Effector memory CD8-positive, alpha-beta T cell (primary cell): ENCODE measurements at regions not wholly inside any gene's neighbourhood (a gene's known extent, or its start where the extent isn't known, plus 50 kb on each side); places are given as distances from the start of the nearest gene placed in this dataset.

Experiments
- ATAC-seq: fragments of 150-1000 bp; cut with Tn5 transposase; replicated peaks from 2 replicates; pipeline ENCODE4 v1.10.0; 2021; ENCODE audit warnings: mild to moderate bottlenecking, moderate library complexity
- DNase-seq, 3 experiments: peaks; one replicate each; pipeline ENCODE4 v3.0.0; 2021
- H3K27ac Mint-ChIP-seq, 2 donors: one replicate each; pipeline ENCODE4 v1.8.0; 2022; ENCODE audit warnings: mild to moderate bottlenecking in 2 of 2, mixed read lengths in 2 of 2, moderate library complexity in 2 of 2
- H3K27me3 Mint-ChIP-seq, 2 donors: one replicate each; pipeline ENCODE4 v1.8.0; 2022; ENCODE audit warnings: mixed read lengths in 2 of 2
- H3K36me3 Mint-ChIP-seq: one replicate; pipeline ENCODE4 v1.8.0; 2022; ENCODE audit warnings: mild to moderate bottlenecking, moderate library complexity, mixed read lengths; ENCODE audit not compliant: insufficient read depth
- H3K4me1 Mint-ChIP-seq, 2 donors: one replicate each; pipeline ENCODE4 v1.8.0; 2022; ENCODE audit warnings: low read depth in 2 of 2, mixed read lengths in 2 of 2
- H3K4me3 Mint-ChIP-seq, 2 donors: one replicate each; pipeline ENCODE4 v1.8.0; 2022; ENCODE audit warnings: mild to moderate bottlenecking in 2 of 2, mixed read lengths in 2 of 2, moderate library complexity in 2 of 2
- H3K9me3 Mint-ChIP-seq, 2 donors: one replicate each; pipeline ENCODE4 v1.8.0; 2022; ENCODE audit warnings: mixed read lengths in 2 of 2

GRCh38 chr10:78182841-78183240 is 149.2 kb downstream of the RPS24 start:
- Mint-ChIP-seq H3K4me3 (no peak overlapping the region), H3K36me3 (peaks cover 7% of the 10 kb centered on the region), H3K27me3 (peaks cover 7 to 38% of the 10 kb centered on the region in 2 donors), H3K9me3 (no peaks in the 10 kb centered on the region), H3K4me1 (peaks cover 0 to 3% of the 10 kb centered on the region in 2 donors), H3K27ac (no peak overlapping the region)
- ATAC-seq, result no peak
- DNase-seq, result no peak

- peaks cover 0 to 1% of the 10 kb centered on the region in 2 donors for H3K4me1 Mint-ChIP-seq
- H3K9me3 Mint-ChIP-seq, result no peaks in the 10 kb centered on the region
- peaks cover 7% of the 10 kb centered on the region for H3K36me3 Mint-ChIP-seq
- no peak overlapping the region for H3K27ac Mint-ChIP-seq
- peaks cover 2 to 21% of the 10 kb centered on the region in 2 donors for H3K27me3 Mint-ChIP-seq
- no peak for ATAC-seq
- DNase-seq, result no peak
- H3K4me3 Mint-ChIP-seq, result no peak overlapping the region
These were observed 151.4 kb downstream of the RPS24 start for GRCh38 chr10:78184851-78185692.

- ATAC-seq (no peak), DNase-seq (no peak)
- Mint-ChIP-seq H3K4me3 (no peak overlapping the region), H3K36me3 (peaks cover 7% of the 10 kb centered on the region), H3K27me3 (peaks cover 0 to 15% of the 10 kb centered on the region in 2 donors), H3K9me3 (no peaks in the 10 kb centered on the region), H3K27ac (no peak overlapping the region), H3K4me1 (peaks cover 0 to 1% of the 10 kb centered on the region in 2 donors)
These were observed 152.0 kb downstream of the RPS24 start for GRCh38 chr10:78185693-78186055.

GRCh38 chr10:78186572-78186971 is 152.9 kb downstream of the RPS24 start:
- Mint-ChIP-seq H3K4me1 (peaks cover 0 to 1% of the 10 kb centered on the region in 2 donors), H3K27ac (no peak overlapping the region)
- ATAC-seq, result no peak

GRCh38 chr10:78187371-78187770 is 153.7 kb downstream of the RPS24 start:
- H3K36me3 Mint-ChIP-seq, result peaks cover 7% of the 10 kb centered on the region

More at GRCh38 chr10:78186572-78186971, 152.9 kb downstream of the RPS24 start:
- Mint-ChIP-seq H3K4me3 (no peak overlapping the region), H3K9me3 (no peaks in the 10 kb centered on the region), H3K36me3 (peaks cover 7% of the 10 kb centered on the region), H3K27me3 (peaks cover 0 to 9% of the 10 kb centered on the region in 2 donors)
- DNase-seq, result no peak

GRCh38 chr10:78188446-78188845 is 154.8 kb downstream of the RPS24 start:
- peaks cover 3 to 5% of the 10 kb centered on the region in 2 donors for H3K9me3 Mint-ChIP-seq
- H3K27me3 Mint-ChIP-seq, result peaks cover 10 to 13% of the 10 kb centered on the region in 2 donors
- ATAC-seq, result no peak
- H3K36me3 Mint-ChIP-seq, result peaks cover 7% of the 10 kb centered on the region
- no peak overlapping the region for H3K27ac Mint-ChIP-seq
- no peak overlapping the region for H3K4me3 Mint-ChIP-seq
- peaks cover 0 to 1% of the 10 kb centered on the region in 2 donors for H3K4me1 Mint-ChIP-seq
- DNase-seq, result no peak

More at GRCh38 chr10:78187371-78187770, 153.7 kb downstream of the RPS24 start:
- Mint-ChIP-seq H3K27ac (no peak overlapping the region), H3K9me3 (no peaks in the 10 kb centered on the region), H3K4me3 (no peak overlapping the region), H3K27me3 (peaks cover 7 to 11% of the 10 kb centered on the region in 2 donors), H3K4me1 (peaks cover 0 to 1% of the 10 kb centered on the region in 2 donors)
- DNase-seq, result no peak
- ATAC-seq, result no peak

- Mint-ChIP-seq H3K9me3 (peaks cover 3 to 6% of the 10 kb centered on the region in 2 donors), H3K4me1 (no peaks in the 10 kb centered on the region), H3K27ac (no peak overlapping the region), H3K4me3 (no peak overlapping the region), H3K36me3 (peaks cover under 1% of the 10 kb centered on the region), H3K27me3 (peaks cover 10 to 21% of the 10 kb centered on the region in 2 donors)
- DNase-seq (no peak), ATAC-seq (no peak)
These were observed 156.6 kb downstream of the RPS24 start for GRCh38 chr10:78190051-78190825.

GRCh38 chr10:78191301-78191700 is 157.6 kb downstream of the RPS24 start:
- Mint-ChIP-seq H3K27ac (no peak overlapping the region), H3K27me3 (peaks cover 10 to 21% of the 10 kb centered on the region in 2 donors), H3K4me1 (no peaks in the 10 kb centered on the region), H3K9me3 (peaks cover 3 to 6% of the 10 kb centered on the region in 2 donors), H3K4me3 (no peak overlapping the region), H3K36me3 (no peaks in the 10 kb centered on the region)
- ATAC-seq (no peak), DNase-seq (no peak)

GRCh38 chr10:78193189-78193588 is 159.5 kb downstream of the RPS24 start:
- no peak for ATAC-seq
- no peak for DNase-seq
- Mint-ChIP-seq H3K9me3 (peaks cover 3 to 6% of the 10 kb centered on the region in 2 donors), H3K36me3 (no peaks in the 10 kb centered on the region), H3K27ac (no peak overlapping the region), H3K27me3 (peaks cover 10 to 21% of the 10 kb centered on the region in 2 donors), H3K4me1 (no peaks in the 10 kb centered on the region), H3K4me3 (no peak overlapping the region)

- H3K36me3 Mint-ChIP-seq, result no peaks in the 10 kb centered on the region
- peaks cover 3 to 6% of the 10 kb centered on the region in 2 donors for H3K9me3 Mint-ChIP-seq
- H3K4me3 Mint-ChIP-seq, result no peak overlapping the region
- no peak for ATAC-seq
- DNase-seq, result no peak
- H3K27me3 Mint-ChIP-seq, result peaks cover 10 to 21% of the 10 kb centered on the region in 2 donors
- no peaks in the 10 kb centered on the region for H3K4me1 Mint-ChIP-seq
- H3K27ac Mint-ChIP-seq, result no peak overlapping the region
These were observed 160.4 kb downstream of the RPS24 start for GRCh38 chr10:78194050-78194449.

- ATAC-seq (no peak), DNase-seq (no peak)
- H3K27me3 Mint-ChIP-seq, result peaks cover 10 to 21% of the 10 kb centered on the region in 2 donors
- no peak overlapping the region for H3K4me3 Mint-ChIP-seq
- H3K27ac Mint-ChIP-seq, result no peak overlapping the region
- no peaks in the 10 kb centered on the region for H3K36me3 Mint-ChIP-seq
- no peaks in the 10 kb centered on the region for H3K4me1 Mint-ChIP-seq
- H3K9me3 Mint-ChIP-seq, result peaks cover 3 to 6% of the 10 kb centered on the region in 2 donors
These were observed 161.1 kb downstream of the RPS24 start for GRCh38 chr10:78194539-78195402.

- DNase-seq, result no peak
- H3K27me3 Mint-ChIP-seq, result peaks cover 10 to 20% of the 10 kb centered on the region in 2 donors
- peaks cover 3 to 6% of the 10 kb centered on the region in 2 donors for H3K9me3 Mint-ChIP-seq
- no peaks in the 10 kb centered on the region for H3K36me3 Mint-ChIP-seq
- H3K27ac Mint-ChIP-seq, result no peak overlapping the region
- no peak for ATAC-seq
- H3K4me3 Mint-ChIP-seq, result no peak overlapping the region
- H3K4me1 Mint-ChIP-seq, result no peaks in the 10 kb centered on the region
These were observed 162.7 kb downstream of the RPS24 start for GRCh38 chr10:78196396-78196795.

GRCh38 chr10:78196964-78197363 is 163.3 kb downstream of the RPS24 start:
- Mint-ChIP-seq H3K4me1 (no peaks in the 10 kb centered on the region), H3K36me3 (no peaks in the 10 kb centered on the region), H3K27ac (no peak overlapping the region), H3K9me3 (peaks cover 3 to 6% of the 10 kb centered on the region in 2 donors), H3K27me3 (peaks cover 7 to 14% of the 10 kb centered on the region in 2 donors), H3K4me3 (no peak overlapping the region)
- peak; percentile 22 for ATAC-seq
- no peak for DNase-seq
